NCI-H2171 treated with DMSO at 0.1 percent for 48 hours (cell line): ENCODE measurements at regions not wholly inside any gene's neighbourhood (a gene's known extent, or its start where the extent isn't known, plus 50 kb on each side); places are given as distances from the start of the nearest gene placed in this dataset.
A peak's percentile ranks its signal among the peaks of the same experiment; 100 is the strongest.
"Not testable (repeated sequence)": the region's sequence is repeated elsewhere in the genome, so short reads cannot be mapped to it uniquely, and the experiment has no call there.

Source experiments
- DNase-seq: peaks from one replicate; lab custom pipeline; 2025; lab: John Stamatoyannopoulos, UW

DNA sequence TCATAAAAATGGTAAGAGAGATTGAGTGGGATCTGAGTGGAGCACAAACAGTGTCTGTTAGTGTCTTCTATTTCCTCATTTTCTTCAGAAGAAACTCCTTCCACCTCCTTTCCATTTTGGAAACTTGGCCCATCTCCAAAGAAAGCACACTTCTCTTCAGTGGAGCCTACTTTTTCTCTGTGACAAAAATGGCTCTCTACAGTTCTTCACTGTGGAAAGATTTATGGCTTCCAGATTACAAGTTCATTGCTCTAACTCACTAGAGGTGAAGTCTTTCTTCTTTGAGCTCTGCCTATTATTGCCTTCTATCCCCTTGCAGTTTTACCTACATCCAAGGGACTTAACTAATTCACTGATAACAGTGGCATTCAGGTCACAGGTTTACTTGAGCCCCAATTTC lies 325.8 kb downstream of the ANTXR2 start:
- DNase-seq: no peak

DNA sequence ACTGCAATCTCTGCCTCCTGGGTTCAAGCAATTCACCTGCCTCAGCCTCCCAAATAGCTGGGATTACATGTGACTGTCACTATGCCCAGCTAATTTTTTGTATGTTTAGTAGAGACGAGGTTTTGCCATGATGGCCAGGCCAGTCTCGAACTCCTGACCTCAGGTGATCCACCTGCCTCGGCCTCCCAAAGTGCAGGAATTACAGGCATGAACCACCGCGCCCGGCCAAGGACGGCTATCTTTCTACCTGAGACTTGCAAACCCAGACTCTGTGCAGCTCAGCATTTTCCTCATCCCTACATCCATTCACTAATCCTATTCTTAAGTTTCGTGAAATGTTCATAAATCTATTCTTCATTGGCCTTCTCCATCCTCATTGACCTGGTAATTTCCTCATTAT lies 330.0 kb downstream of the ANTXR2 start:
- DNase-seq: no peak

DNA sequence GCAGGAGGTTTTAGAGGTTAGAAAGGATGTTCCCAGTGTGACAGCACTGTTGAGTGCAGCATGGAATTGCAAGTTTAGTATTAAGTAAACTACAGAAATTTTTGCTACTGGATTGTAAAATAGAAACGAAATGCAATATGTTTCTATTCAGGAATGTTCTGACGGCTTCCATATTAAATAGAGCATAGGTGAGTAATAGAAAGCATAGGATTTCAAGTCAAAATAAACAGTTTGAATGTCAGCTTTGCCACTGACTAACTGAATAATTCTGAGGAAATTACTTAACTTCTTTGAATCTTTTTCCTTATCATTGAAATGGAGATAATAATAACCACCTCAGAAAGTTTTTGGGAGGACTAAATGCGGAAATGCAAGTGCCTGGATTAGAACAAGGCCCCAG lies 331.9 kb upstream of the GK2 start:
- no peak for DNase-seq

DNA sequence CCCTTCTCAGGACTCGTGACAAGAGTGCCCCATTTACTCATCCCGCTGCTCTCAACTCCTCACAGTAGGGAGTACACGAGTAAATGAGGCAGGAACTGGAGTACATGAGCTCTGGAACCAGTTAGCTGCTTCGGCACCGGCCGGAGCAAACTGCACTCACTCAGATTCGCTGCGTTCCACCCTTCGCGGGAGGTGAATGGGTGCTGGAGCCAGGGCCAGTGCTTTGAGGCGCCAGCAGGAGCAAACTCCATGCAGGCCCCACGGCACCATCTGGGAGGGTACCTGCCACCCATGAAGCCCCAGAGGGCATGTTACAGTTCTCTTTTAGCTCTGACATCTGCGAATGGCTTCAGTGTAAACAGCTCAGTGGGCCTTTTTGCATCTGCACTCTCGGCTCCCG lies 315.5 kb upstream of the GK2 start:
- peak; percentile 71 for DNase-seq

DNA sequence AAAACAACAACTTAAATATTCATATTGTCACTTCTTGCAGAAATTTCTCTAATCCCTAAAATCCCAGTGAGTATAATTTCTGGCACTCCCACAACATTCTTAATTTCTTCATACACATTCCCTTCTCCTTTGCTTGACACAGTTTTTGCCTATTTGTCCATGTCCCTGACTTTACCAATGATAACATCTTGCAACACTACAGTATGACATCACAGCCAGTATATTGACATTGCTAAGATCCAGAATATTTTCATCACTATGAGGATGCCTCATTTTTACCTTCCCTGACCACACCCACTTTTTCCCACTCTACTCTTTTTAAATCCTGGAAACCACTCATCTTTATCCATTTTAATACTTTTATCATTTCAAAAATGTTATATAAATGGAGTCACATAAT lies 292.3 kb upstream of the GK2 start:
- DNase-seq: no peak

DNA sequence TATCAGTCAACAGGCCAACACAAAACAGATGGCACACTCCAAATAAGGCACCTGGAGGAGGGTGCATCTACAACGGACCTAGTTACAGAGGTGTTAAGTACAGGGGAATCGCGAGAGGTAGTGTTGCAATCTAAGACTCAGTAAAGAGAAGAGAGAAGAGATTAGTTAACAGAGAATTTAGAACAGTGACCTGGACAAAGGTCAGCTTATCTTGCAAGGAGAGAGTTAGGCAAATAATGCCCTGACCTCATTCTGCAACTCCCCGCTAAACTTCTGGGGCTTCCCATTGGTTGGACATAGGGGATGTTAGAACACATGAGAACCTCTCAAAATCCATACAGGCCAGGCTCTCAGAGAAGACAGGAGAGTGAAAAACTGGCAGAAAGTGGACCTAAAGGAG lies 289.4 kb upstream of the GK2 start:
- DNase-seq: peak; percentile 22

DNA sequence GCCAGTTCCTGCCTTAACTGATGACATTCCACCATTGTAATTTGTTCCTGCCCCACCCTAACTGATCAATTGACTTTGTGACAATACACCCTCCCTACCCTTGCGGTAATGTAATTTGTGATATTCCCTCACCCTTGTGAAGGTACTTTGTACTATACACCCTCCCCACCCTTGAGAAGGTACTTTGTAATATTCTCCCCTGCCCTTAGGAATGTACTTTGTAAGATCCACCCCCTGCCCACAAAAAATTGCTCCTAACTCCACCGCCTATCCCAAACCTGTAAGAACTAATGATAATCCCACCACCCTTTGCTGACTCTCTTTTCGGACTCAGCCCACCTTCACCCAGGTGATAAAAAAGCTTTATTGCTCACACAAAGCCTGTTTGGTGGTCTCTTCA lies 288.5 kb upstream of the GK2 start:
- DNase-seq: not testable (repeated sequence)

DNA sequence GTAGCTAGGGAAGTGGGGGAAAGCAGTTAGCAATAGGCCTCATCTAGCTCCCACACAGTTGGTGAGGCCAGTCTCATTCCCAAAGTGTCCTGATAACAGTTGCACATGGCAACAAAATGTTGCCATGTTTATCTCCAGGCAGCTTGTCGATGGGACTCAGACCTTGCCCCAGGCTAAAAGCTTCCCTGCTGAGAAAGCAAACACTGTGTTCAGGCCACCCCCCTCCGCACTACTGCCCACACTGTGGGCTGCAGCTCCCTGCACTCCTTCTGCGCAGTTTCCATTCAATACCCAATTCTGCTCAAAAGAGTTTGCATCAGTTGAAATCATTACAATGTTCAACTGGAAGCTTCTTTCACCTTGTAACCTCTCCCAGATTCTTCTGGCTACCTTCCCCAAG lies 287.8 kb upstream of the GK2 start:
- no peak for DNase-seq

DNA sequence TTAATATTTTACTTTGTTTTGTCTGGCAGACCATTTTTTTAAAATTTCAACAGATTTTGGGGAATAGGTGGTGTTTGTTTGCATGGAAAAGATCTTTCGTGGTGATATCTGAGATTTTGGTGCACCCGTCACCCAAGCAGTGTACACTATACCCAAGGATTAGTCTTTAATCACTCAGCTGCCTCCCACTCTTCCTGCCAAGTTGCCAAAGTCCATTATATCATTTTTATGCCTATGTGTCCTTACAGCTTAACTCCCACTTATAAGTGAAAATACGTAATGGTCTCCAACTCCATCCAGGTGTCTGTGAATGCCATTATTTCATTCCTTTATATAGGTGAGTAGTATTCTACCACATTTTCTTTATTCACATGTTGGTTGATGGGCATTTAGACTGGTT lies 281.7 kb upstream of the GK2 start:
- no peak for DNase-seq

DNA sequence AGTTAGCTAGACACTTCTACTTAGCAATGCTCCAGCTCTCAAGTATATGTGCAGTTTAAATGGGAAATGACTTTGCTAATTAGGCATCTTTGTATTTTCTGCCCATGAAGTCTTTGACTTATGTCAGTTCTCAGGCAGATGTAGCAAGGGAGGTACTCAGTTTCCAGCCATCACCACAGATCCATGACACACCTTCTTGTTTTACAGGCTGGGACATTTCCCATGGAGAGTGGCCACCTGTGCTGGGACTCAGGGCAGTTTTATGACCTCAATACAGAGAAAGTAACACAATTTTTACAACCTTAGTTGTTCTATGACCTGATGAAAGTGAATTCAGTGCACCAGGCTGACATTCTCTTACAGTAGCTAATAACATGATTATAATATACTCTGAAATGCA lies 280.7 kb upstream of the GK2 start:
- DNase-seq: no peak

DNA sequence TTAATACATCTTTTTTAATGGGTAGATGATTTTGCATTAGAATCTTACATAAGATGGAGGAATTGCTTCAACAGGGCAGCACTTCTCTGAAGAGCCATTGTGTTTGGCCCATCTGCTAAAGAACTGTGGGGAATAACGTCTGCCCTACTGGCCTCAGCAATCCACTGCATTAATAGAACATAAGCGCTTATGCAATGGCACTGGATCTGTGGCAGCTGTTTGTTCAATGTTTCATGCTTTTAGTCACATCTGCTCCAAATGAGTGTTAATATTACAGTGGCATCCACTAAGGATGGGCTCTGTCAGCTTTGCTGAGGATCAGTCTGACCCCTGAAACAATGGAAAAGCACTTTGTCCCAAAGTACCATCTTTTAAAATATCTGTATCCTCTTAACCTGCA lies 279.0 kb upstream of the GK2 start:
- DNase-seq: no peak

DNA sequence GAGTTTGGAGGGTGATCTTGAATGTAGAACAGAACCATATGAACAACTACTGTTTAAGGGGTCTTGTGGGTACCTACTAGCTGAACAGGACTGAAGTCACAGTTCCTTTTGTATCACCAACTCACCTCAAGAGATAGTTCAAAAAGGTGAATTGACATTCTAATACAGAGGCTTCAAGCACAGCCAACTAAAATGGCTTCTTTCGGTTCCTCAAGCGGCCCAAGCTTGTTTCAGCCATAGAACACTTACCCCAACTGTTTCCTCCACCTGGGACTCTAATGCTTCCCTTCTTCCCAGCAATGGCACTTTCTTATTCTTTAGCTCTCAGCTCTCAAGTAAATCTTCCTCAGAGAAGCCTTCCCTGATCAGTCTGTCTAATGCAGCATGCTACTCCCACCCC lies 277.5 kb upstream of the GK2 start:
- DNase-seq: no peak

DNA sequence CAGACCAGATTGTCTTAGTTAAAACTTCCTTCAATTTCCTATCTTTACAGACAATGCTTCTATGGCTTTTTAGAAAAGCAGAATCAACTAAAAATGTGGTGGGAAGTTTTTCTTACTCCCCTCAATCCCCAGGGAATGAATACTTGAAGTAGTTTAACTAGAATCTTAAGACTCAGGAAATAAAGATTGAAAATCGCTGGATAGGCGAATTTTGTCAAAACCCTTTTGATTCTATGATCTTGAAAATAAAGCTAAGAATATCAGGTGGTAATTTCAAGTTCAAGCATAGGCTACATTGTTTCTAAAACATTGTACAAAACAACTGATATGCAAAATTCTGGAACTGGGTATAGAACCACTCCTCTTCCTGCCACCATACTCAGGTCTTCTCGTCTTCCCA lies 276.5 kb upstream of the GK2 start:
- DNase-seq: no peak

DNA sequence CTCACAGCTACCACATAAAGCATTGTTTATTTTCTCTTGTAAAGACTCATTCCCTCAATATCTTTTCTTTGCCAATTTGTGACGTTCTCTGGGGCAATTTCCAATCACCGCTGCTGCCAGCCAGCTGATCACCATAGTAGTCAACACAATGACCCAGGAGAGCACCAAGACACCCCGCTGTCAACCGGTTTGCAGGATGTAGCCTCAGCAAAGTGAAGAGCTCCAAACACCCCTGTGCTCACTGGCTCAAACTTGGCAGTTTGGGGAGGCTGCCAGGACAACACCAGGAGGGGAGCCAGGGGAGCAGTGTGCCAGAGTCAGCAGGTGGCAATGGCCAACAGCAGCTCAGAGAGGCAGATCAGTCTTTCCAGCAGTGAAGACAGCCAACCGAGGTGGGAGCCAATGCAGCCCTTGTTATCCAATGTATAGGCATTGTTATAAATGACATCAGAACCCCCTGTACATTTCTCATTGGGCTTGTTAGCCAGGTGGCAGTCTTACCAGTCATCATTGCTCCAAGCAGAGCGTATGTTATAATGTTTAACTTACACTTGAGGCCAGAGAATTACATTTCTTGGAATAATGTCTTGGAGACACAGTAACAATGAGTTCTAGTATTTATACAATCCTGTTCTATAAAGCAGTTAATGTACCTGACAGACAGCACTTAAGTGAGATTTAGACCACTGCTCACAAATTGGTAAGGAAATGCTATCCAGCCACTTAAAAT lies 274.9 kb upstream of the GK2 start:
- DNase-seq: no peak

DNA sequence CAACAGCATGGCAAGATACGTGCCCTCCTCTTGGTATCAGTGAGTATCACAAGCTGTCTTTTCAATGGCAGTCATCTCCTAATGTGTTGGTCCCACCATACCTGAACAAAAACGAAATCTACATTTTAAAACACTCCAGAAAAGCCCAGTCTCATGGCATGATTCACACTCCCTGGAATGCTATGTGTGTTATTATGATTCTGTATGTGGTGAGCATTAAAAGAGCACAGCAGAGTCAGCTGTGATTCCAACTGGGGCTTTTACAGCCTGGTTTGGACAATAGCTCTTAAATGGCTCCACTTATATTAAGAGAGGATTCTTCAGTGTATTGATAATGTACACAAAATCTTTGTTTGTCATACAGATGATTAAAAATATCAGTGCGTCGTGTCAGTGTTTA lies 274.1 kb upstream of the GK2 start:
- no peak for DNase-seq

DNA sequence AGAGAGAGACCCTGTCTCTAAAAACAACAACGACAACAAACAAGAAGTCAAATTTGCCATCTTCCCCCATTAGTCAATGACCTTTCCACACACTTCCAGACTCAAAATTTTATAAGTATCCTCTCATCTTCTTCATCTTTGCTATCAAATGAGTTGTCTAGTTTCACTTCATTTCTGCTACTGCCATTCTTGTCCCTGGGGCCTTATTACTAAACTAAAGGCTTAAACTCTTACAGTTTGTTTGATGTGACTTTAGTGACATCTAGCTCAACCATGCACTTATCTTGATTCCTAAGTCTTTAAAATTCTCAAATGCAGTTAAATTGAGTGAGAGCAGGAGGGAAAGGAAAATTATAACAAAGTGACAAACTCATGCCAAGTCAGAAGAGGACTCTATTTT lies 271.8 kb upstream of the GK2 start:
- no peak for DNase-seq

DNA sequence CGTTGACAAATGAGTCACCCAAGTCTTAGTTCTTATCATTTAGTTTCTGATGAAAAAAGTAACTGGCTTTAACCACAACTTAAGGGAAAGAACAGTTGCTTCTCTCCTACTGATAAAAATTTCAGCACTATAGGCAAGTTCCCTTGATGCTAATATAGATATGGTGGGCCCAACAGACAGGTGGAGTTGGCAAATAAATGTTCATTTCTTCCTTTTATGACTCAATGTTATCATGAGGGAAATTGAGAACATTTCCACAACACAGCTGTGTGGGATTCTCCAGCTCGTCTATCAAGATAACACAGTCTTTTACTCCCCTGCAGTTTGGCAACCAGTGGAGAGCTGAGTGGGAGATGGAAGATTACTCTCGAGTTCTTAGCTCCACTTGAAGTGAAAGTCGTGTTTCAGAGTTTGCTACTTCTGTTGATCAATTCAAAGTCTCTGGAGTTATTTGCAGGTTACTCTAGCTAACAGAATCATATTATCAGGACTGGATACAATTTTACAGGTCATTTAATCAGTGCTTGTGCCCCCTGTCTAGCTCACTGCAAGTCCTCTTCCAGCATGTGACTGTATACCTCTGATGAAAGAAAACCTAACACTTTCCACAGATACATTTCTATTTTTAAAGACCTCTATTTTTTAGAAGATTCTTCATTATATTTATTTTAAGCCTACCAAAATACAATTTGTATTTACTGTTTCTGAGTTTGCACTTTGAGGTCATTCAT lies 270.6 kb upstream of the GK2 start:
- no peak for DNase-seq

DNA sequence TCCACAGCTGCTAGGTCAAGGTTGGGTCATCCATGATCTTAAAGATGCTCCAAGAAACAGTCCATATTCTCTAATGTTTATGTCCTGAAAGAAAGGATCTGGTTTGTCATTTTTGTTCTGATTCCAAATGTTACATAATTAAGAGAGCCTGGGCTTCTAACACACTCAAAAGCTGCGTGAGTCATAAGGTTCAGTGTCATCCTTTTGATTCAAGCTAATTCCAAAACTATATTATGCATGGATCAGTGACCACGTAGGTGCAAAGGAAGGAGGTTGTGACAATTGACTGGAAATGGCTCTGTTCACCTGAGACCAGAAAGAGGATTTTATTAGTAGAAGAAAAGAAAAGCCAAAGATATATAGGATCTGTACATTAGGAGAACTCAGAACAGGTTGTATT lies 268.7 kb upstream of the GK2 start:
- no peak for DNase-seq

DNA sequence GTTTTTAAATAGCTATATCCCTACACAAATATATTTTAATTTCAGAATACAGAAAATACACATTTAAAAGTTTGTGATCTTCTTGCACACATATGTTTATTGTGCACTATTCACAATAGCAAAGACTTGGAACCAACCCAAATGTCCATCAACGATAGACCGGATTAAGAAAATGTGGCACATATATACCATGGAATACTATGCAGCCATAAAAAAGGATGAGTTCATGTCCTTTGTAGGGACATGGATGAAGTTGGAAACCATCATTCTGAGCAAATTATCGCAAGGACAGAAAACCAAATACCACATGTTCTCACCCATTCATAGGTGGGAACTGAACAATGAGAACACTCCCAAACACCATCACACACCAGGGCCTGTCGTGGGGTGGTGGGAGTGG lies 266.9 kb upstream of the GK2 start:
- not testable (repeated sequence) for DNase-seq

DNA sequence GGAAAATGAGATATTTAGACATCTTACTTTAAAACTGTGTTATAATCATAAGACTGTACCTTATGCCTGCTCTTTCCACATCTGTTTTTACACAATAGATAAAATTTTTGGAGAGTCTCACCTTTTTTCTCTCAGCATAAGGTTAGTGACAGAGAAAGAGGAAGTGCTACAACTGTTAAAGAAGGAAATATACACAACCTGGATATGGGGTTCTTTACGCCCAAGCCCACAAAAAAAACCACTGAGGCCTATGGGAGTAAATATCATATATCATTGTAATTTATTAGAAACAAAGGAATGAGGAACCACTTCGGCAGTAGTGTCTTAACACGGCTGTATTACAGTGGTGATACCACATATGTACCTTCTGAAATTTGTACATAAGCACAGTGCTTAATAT lies 265.9 kb upstream of the GK2 start:
- DNase-seq: no peak

DNA sequence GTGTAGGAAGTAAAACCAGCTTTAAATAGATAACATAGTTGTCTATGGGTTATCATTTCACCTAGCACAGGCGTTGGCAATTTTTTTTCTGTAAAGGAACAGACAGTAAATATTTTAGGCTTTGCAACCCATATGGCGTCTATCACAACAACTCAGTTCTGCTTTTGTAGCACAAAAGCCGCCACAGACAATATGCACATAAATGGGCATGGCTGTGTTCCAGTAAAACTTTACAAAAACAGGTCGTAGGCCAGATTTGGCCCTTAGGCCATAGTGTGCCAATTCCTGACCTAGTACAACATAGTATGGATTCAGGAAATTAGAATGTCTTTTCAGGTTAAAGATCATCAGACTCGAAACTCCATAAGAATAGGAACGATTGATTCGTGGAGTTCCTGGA lies 265.3 kb upstream of the GK2 start:
- DNase-seq: no peak

DNA sequence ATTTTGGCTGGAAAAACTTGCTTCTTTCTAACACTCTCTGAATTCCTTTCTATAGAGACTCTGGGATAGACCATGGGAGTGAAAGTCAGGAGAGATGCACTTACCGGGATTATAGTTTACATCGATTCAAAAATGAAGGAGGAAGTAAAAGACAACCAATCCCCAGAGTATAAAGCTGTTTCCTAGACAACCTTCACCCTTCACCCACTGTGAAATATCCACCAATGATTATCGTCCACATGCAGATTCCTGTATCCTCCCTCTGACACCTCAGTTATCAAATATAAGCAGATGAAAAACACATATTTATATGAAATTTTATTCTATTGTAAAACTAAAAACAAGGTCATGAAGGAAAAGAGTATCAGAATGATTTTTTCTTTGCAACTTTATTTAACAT lies 258.8 kb upstream of the GK2 start:
- DNase-seq: no peak

DNA sequence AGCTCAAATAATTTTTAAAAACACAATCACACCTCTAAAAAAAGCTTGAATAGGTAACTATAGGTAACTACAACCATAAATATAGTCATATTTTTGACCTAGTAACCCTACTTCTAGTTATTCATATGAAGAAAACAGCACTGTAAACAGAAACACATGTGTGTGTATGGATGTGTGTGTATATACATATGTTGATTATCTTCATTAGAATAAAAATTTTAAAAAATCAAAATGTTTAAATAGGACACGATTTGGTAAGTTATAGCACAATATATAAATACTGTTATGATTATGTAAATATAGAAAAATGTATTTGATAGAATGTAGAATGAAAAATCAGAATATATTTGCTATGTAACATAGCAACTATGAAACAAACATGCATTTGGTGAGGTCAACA lies 258.1 kb upstream of the GK2 start:
- DNase-seq: no peak

DNA sequence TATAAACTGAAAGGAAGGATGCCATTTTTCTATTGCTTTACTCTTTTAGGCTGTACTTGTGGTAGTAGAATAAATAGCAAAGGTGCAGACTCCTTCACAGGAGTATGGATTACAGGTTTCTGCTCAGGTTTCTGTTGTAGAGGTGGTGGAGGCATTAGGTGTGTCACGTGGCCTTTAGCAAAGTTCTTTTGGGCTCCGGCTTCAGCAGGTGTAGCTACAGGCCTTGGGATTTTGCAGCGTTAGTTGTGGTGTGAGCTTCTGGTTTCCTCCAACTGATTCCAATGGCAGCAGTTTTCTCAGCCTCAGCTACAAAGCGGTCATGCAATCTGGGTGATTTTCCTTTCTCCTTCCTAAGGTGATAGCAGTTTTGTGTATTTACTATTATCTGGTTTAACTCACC lies 255.8 kb upstream of the GK2 start:
- DNase-seq: no peak
